ENCODE measurements at regions not wholly inside any gene's neighbourhood (a gene's known extent, or its start where the extent isn't known, plus 50 kb on each side); places are given as distances from the start of the nearest gene placed in this dataset.

- no peak overlapping the region for H3K4me3 ChIP-seq (ENCODE audit: low read depth, low read length)
- no peak for TF ChIP-seq CTCF (conservative IDR thresholded peaks at IDR 0.05; ENCODE audit: low read depth, low read length)
- no peak for DNase-seq (ENCODE audit: low read depth)
Observed at GRCh38 chr2:121124330-121124729, 160.7 kb downstream of the TFCP2L1 start.

GRCh38 chr2:121125350-121125749 is 159.7 kb downstream of the TFCP2L1 start:
- no peak for TF ChIP-seq CTCF (conservative IDR thresholded peaks at IDR 0.05; ENCODE audit: low read depth, low read length)
- no peak for DNase-seq (ENCODE audit: low read depth)
- no peak overlapping the region for H3K4me3 ChIP-seq (ENCODE audit: low read depth, low read length)

GRCh38 chr2:121128741-121129659 is 156.0 kb downstream of the TFCP2L1 start:
- H3K4me3 ChIP-seq (ENCODE audit: low read depth, low read length): no peak overlapping the region
- no peak for DNase-seq (ENCODE audit: low read depth)
- peak; percentile 81 for TF ChIP-seq CTCF (conservative IDR thresholded peaks at IDR 0.05; ENCODE audit: low read depth, low read length)

GRCh38 chr2:121129692-121130091 is 155.3 kb downstream of the TFCP2L1 start:
- H3K4me3 ChIP-seq (ENCODE audit: low read depth, low read length): no peak overlapping the region
- DNase-seq (ENCODE audit: low read depth): no peak
- no peak for TF ChIP-seq CTCF (conservative IDR thresholded peaks at IDR 0.05; ENCODE audit: low read depth, low read length)

GRCh38 chr2:121130301-121130850 is 154.6 kb downstream of the TFCP2L1 start:
- H3K4me3 ChIP-seq (ENCODE audit: low read depth, low read length): no peak overlapping the region
- DNase-seq (ENCODE audit: low read depth): no peak
- TF ChIP-seq CTCF (conservative IDR thresholded peaks at IDR 0.05; ENCODE audit: low read depth, low read length): no peak

- H3K4me3 ChIP-seq (ENCODE audit: low read depth, low read length): no peak overlapping the region
- no peak for TF ChIP-seq CTCF (conservative IDR thresholded peaks at IDR 0.05; ENCODE audit: low read depth, low read length)
- no peak for DNase-seq (ENCODE audit: low read depth)
Observed at GRCh38 chr2:121131375-121131774, 153.6 kb downstream of the TFCP2L1 start.

Measured in epithelial cell of proximal tubule (primary cell).